HCT116 (cell line): ENCODE measurements at regions not wholly inside any gene's neighbourhood (a gene's known extent, or its start where the extent isn't known, plus 50 kb on each side); places are given as distances from the start of the nearest gene placed in this dataset.

Experiments used
- ATAC-seq: fragments of 200-7000 bp; cut with Tn5 transposase; 2 replicates; pipeline ENCODE4 v1.9.1; 2020; ENCODE audit warnings: mild to moderate bottlenecking, moderate library complexity
- BruUV-seq: library from RNA; stranded (reverse); fragments of 400-500 nt; replicated peaks from 2 replicates; lab custom pipeline; 2021; lab: Mats Ljungman, UMichigan
- CTCF ChIA-PET: fragments of 300-600 bp; sonication (Branson Sonifier 250); formaldehyde crosslinking; loops from one replicate; lab custom pipeline; 2021; ENCODE audit warnings: antibody characterized with exemption; lab: Charles Lee
- POLR2A ChIA-PET: fragments of 300-600, 350-600 bp; sonication (Branson Sonifier 250); formaldehyde crosslinking; loops from one replicate; lab custom pipeline; 2021; ENCODE audit warnings: antibody characterized with exemption; lab: Charles Lee
- RAD21 ChIA-PET, 2 experiments: fragments of 300-600 bp; sonication (Branson Sonifier 250); formaldehyde crosslinking; loops; one replicate each; lab custom pipeline; 2023; ENCODE audit warnings: low total read pairs in 2 of 2; ENCODE audit not compliant: uncharacterized antibody in 2 of 2, unreplicated experiment in 2 of 2, low non-redundant PET in 1 of 2; lab: Charles Lee
- DNase-seq: peaks from one replicate; pipeline ENCODE4 v3.0.0-alpha.2; 2010; ENCODE audit warnings: low read depth, low spot score
- H2AFZ ChIP-seq: fragments of 200-600 bp; shearing (Covaris generic), sonication (generic); 2 replicates; pipeline ENCODE4 v1.6.1; 2017; ENCODE audit warnings: low read depth, mixed run types, mixed read lengths, antibody characterized with exemption, low read length; ENCODE audit not compliant: poor library complexity, severe bottlenecking
- H3K27ac ChIP-seq: 2 replicates; pipeline ENCODE4 v1.5.1; 2012; ENCODE audit warnings: low read depth, low read length
- H3K27me3 ChIP-seq: fragments of 200-600 bp; sonication (generic); 2 replicates; pipeline ENCODE4 v1.6.1; 2016; ENCODE audit warnings: mixed run types, low read length, mixed read lengths; ENCODE audit not compliant: insufficient read depth
- H3K36me3 ChIP-seq, 2 experiments: fragments of 200-500 bp in 1 of 2; fragments of 200-600 bp in 1 of 2; sonication (Bioruptor generic) in 1 of 2; sonication (generic) in 1 of 2; 2 replicates each; pipeline versions ENCODE4 v1.5.1 to v1.6.1; 2014 to 2016; ENCODE audit warnings: low read length in 2 of 2, inconsistent platforms in 1 of 2, mixed read lengths in 1 of 2, mixed run types in 1 of 2; ENCODE audit not compliant: insufficient read depth in 2 of 2, control insufficient read depth in 1 of 2
- H3K4me1 ChIP-seq, 2 experiments: fragments of 200-600 bp in 1 of 2; sonication (generic) in 1 of 2; 2 replicates each; pipeline versions ENCODE4 v1.5.1 to v1.6.1; 2012 to 2017; ENCODE audit warnings: low read length in 2 of 2, inconsistent platforms in 1 of 2, mild to moderate bottlenecking in 1 of 2, mixed read lengths in 1 of 2, mixed run types in 1 of 2, moderate library complexity in 1 of 2; ENCODE audit not compliant: insufficient read depth in 2 of 2, control insufficient read depth in 1 of 2
- H3K4me2 ChIP-seq: fragments of 200-600 bp; sonication (generic); 2 replicates; pipeline ENCODE4 v1.6.1; 2017; ENCODE audit warnings: mixed run types, low read length, mixed read lengths
- H3K4me3 ChIP-seq, 2 experiments: fragments of 200-600 bp in 1 of 2; sonication (generic) in 1 of 2; replicated peaks in 1 of 2; 2 replicates each; pipeline ENCODE4 v1.5.1; 2011 to 2016; ENCODE audit warnings: low read length in 2 of 2, control low read depth in 1 of 2, low read depth in 1 of 2, mild to moderate bottlenecking in 1 of 2, mixed read lengths in 1 of 2, mixed run types in 1 of 2
- H3K79me2 ChIP-seq: fragments of 200-600 bp; sonication (generic); 2 replicates; pipeline ENCODE4 v1.6.1; 2017; ENCODE audit warnings: mild to moderate bottlenecking, mixed run types, low read length, moderate library complexity, mixed read lengths; ENCODE audit not compliant: insufficient read depth
- H3K9ac ChIP-seq: fragments of 200-600 bp; sonication (generic); 2 replicates; pipeline ENCODE4 v1.6.1; 2016; ENCODE audit warnings: low read length, mixed read lengths
- H3K9me2 ChIP-seq: fragments of 200-600 bp; sonication (generic), shearing (Covaris generic); 2 replicates; pipeline ENCODE4 v1.6.1; 2017; ENCODE audit warnings: mixed run types, mild to moderate bottlenecking, moderate library complexity; ENCODE audit not compliant: insufficient read depth
- H3K9me3 ChIP-seq, 2 experiments: fragments of 200-500 bp in 1 of 2; fragments of 200-600 bp in 1 of 2; sonication (Bioruptor generic) in 1 of 2; sonication (generic) in 1 of 2; 2 replicates each; pipeline ENCODE4 v1.6.1; 2014 to 2017; ENCODE audit warnings: low read length in 2 of 2, mixed read lengths in 2 of 2, inconsistent platforms in 1 of 2, low read depth in 1 of 2, mild to moderate bottlenecking in 1 of 2, mixed run types in 1 of 2, moderate library complexity in 1 of 2; ENCODE audit not compliant: control insufficient read depth in 1 of 2, insufficient read depth in 1 of 2
- H4K20me1 ChIP-seq: fragments of 200-600 bp; sonication (generic), shearing (Covaris generic); 2 replicates; pipeline ENCODE4 v1.6.1; 2017; ENCODE audit warnings: mixed run types, mild to moderate bottlenecking, moderate library complexity; ENCODE audit not compliant: insufficient read depth
- ATF3 ChIP-seq: IDR thresholded peaks from 2 replicates; pipeline ENCODE4 v1.6.1; 2012
- EGR1 ChIP-seq: IDR thresholded peaks from 2 replicates; pipeline ENCODE4 v1.6.1; 2012; ENCODE audit warnings: low read depth
- EZH2 ChIP-seq: fragments of 200-600 bp; sonication (generic); IDR thresholded peaks from 2 replicates; pipeline ENCODE4 v1.6.1; 2017; ENCODE audit warnings: antibody characterized with exemption, mixed run types
- JUND ChIP-seq: IDR thresholded peaks from 2 replicates; pipeline ENCODE4 v1.6.1; 2012
- POLR2A ChIP-seq: IDR thresholded peaks from 2 replicates; pipeline ENCODE4 v1.7.0; 2011; ENCODE audit warnings: borderline replicate concordance; ENCODE audit not compliant: insufficient read depth, insufficient read length; ENCODE audit errors: extremely low read depth
- RAD21 ChIP-seq: IDR thresholded peaks from 2 replicates; pipeline ENCODE4 v1.6.1; 2012; ENCODE audit warnings: low read depth, mild to moderate bottlenecking
- TCF7L2 ChIP-seq: IDR thresholded peaks from 2 replicates; pipeline ENCODE4 v1.7.0; 2011; ENCODE audit warnings: borderline replicate concordance, inconsistent platforms; ENCODE audit not compliant: insufficient read depth, insufficient read length; ENCODE audit errors: extremely low read depth
- YY1 ChIP-seq: IDR thresholded peaks from 2 replicates; pipeline ENCODE4 v1.6.1; 2011; ENCODE audit warnings: low read length, low read depth, moderate library complexity, mild to moderate bottlenecking; ENCODE audit not compliant: insufficient replicate concordance; ENCODE audit errors: extremely low read depth
- ZBTB33 ChIP-seq: IDR thresholded peaks from 2 replicates; pipeline ENCODE4 v1.6.1; 2011; ENCODE audit warnings: mild to moderate bottlenecking, low read length, moderate library complexity; ENCODE audit not compliant: insufficient replicate concordance; ENCODE audit errors: extremely low read depth
- ZFX ChIP-seq: fragments of 450-650 bp; IDR thresholded peaks from 2 replicates; pipeline ENCODE4 v1.6.1; 2017
- ZNF274 ChIP-seq: fragments of 200-500 bp; sonication (Bioruptor generic); IDR thresholded peaks from 2 replicates; pipeline ENCODE4 v1.6.1; 2014; ENCODE audit warnings: mild to moderate bottlenecking, low read depth, low read length, inconsistent platforms
- intact Hi-C: fragments of 100-400 bp; cut with micrococcal nuclease; formaldehyde crosslinking; loops from 2 replicates; pipeline ENCODE4 v1.10.0; 2022

DNA sequence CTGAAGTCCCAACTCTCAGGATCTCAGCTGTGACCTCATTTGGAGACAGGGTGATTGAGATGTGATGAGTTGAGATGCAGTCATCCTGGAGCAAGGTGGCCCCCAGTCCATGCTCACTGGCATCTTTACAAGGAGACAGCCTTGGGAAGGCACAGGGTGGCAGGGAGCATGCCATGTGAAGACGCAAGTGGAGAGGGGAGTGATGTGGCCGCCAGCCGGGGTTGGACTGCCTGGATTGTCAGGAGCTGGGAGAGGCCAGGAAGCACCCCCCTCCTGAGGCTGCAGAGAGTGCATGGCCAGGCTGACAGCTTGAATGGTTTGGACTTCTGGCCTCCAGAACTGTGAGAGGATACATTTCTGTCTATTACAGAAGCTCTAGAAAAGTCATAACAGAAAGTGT is 194.4 kb downstream of the UQCRFS1 start:
- no peak overlapping the region for H3K27ac ChIP-seq
- no TSS peak for BruUV-seq
- TF ChIP-seq ZNF274 (no peak), EZH2 (no peak)
- H3K27me3 ChIP-seq, result no peaks in the 10 kb centered on the region
- CTCF ChIA-PET, result no interaction called here
- RAD21 ChIA-PET, result no interaction called here
- no peak overlapping the region for H3K4me2 ChIP-seq
- intact Hi-C loops, result no loop called here
- no peaks in the 10 kb centered on the region for H4K20me1 ChIP-seq
- no peak overlapping the region for H3K4me3 ChIP-seq
- no peaks in the 10 kb centered on the region for H3K4me1 ChIP-seq
- H3K9me3 ChIP-seq, result peaks cover 5 to 22% of the 10 kb centered on the region in 2 experiments; a peak in 1 of 4 replicates
- POLR2A ChIA-PET, result no interaction called here
- ATAC-seq, result no peak
- no peaks in the 10 kb centered on the region for H3K79me2 ChIP-seq
- no peak overlapping the region for H2AFZ ChIP-seq
- no peaks in the 10 kb centered on the region for H3K36me3 ChIP-seq
- DNase-seq, result no peak
- no peaks in the 10 kb centered on the region for H3K9me2 ChIP-seq
- H3K9ac ChIP-seq, result no peak overlapping the region

GRCh38 chr19:29017788-29018187 is 195.2 kb downstream of the UQCRFS1 start:
- ChIA-PET POLR2A (no interaction called here), CTCF (no interaction called here), RAD21 (no interaction called here)
- no peaks in the 10 kb centered on the region for H3K27me3 ChIP-seq
- no peak for DNase-seq
- no peak overlapping the region for H2AFZ ChIP-seq
- intact Hi-C loops, result no loop called here
- no peak overlapping the region for H3K9ac ChIP-seq
- H3K9me2 ChIP-seq, result no peaks in the 10 kb centered on the region
- H3K9me3 ChIP-seq, result peaks cover 5 to 18% of the 10 kb centered on the region in 2 experiments; a peak in 1 of 4 replicates
- no peaks in the 10 kb centered on the region for H3K4me1 ChIP-seq
- H3K4me3 ChIP-seq, result no peak overlapping the region
- no peak overlapping the region for H3K27ac ChIP-seq
- no peaks in the 10 kb centered on the region for H4K20me1 ChIP-seq
- no peaks in the 10 kb centered on the region for H3K36me3 ChIP-seq
- H3K79me2 ChIP-seq, result no peaks in the 10 kb centered on the region
- TF ChIP-seq POLR2A (no peak), ZBTB33 (no peak), ATF3 (no peak), EZH2 (no peak), YY1 (no peak), RAD21 (no peak), ZFX (no peak), ZNF274 (no peak), JUND (no peak), EGR1 (no peak), TCF7L2 (no peak)
- H3K4me2 ChIP-seq, result no peak overlapping the region
- no peak for ATAC-seq
- BruUV-seq, result no TSS peak
